ENCODE measurements at regions not wholly inside any gene's neighbourhood (a gene's known extent, or its start where the extent isn't known, plus 50 kb on each side); places are given as distances from the start of the nearest gene placed in this dataset.
A peak's percentile ranks its signal among the peaks of the same experiment; 100 is the strongest.
"Not testable (repeated sequence)": the region's sequence is repeated elsewhere in the genome, so short reads cannot be mapped to it uniquely, and the experiment has no call there.

- Mint-ChIP-seq H3K27ac (peak overlapping the region; percentile 95), H3K4me3 (ENCODE audit: low read depth) (peak overlapping the region; percentile 84), H3K9me3 (no peaks in the 10 kb centered on the region), H3K27me3 (ENCODE audit: low read depth) (no peaks in the 10 kb centered on the region), H3K36me3 (ENCODE audit: low read depth) (peaks cover 17% of the 10 kb centered on the region), H3K4me1 (ENCODE audit: low read depth) (peaks cover 15% of the 10 kb centered on the region)
- intact Hi-C loops (cut with micrococcal nuclease), result loop anchor here (2.0 to 5.0 kb wide), 2 partner anchors 1429 to 1551 kb away; partner anchors contain the start of gene VKORC1L1
- no peak for DNase-seq (ENCODE audit: low spot score)
These were observed 305.0 kb downstream of the TYW1 start for GRCh38 chr7:67301667-67302066.

GRCh38 chr7:67302113-67303039, 305.7 kb downstream of the TYW1 start:
- Mint-ChIP-seq H3K4me3 (ENCODE audit: low read depth) (peak overlapping the region; percentile 84), H3K9me3 (no peaks in the 10 kb centered on the region), H3K4me1 (ENCODE audit: low read depth) (peaks cover 15% of the 10 kb centered on the region), H3K36me3 (ENCODE audit: low read depth) (peaks cover 22% of the 10 kb centered on the region), H3K27ac (peak overlapping the region; percentile 95), H3K27me3 (ENCODE audit: low read depth) (no peaks in the 10 kb centered on the region)
- peak; percentile 96 for DNase-seq (ENCODE audit: low spot score)
- intact Hi-C loops (cut with micrococcal nuclease), result loop anchor here (2.0 to 5.0 kb wide), 2 partner anchors 1430 to 1552 kb away; partner anchors contain the start of gene VKORC1L1

GRCh38 chr7:67304846-67305245, 308.2 kb downstream of the TYW1 start:
- intact Hi-C loops (cut with micrococcal nuclease), result loop anchor here (5.0 kb wide), 1 partner anchor 1433 kb away; the partner anchor contains the start of gene VKORC1L1

GRCh38 chr7:67306331-67306730, 309.7 kb downstream of the TYW1 start:
- H3K4me3 Mint-ChIP-seq (ENCODE audit: low read depth), result no peak overlapping the region
- no peak for DNase-seq (ENCODE audit: low spot score)
- H3K27me3 Mint-ChIP-seq (ENCODE audit: low read depth), result no peaks in the 10 kb centered on the region
- H3K27ac Mint-ChIP-seq, result no peak overlapping the region
- H3K9me3 Mint-ChIP-seq, result no peaks in the 10 kb centered on the region
- peaks cover 61% of the 10 kb centered on the region for H3K36me3 Mint-ChIP-seq (ENCODE audit: low read depth)
- H3K4me1 Mint-ChIP-seq (ENCODE audit: low read depth), result peaks cover 9% of the 10 kb centered on the region
- intact Hi-C loops (cut with micrococcal nuclease), result no loop called here

More at GRCh38 chr7:67304846-67305245, 308.2 kb downstream of the TYW1 start:
- H3K9me3 Mint-ChIP-seq; H3K27ac Mint-ChIP-seq; DNase-seq (ENCODE audit: low spot score); H3K27me3 Mint-ChIP-seq (ENCODE audit: low read depth): not testable (repeated sequence)
- H3K36me3 Mint-ChIP-seq (ENCODE audit: low read depth), result peaks cover 47% of the 10 kb centered on the region
- H3K4me1 Mint-ChIP-seq (ENCODE audit: low read depth), result peaks cover 15% of the 10 kb centered on the region
- H3K4me3 Mint-ChIP-seq (ENCODE audit: low read depth), result peak overlapping the region; percentile 58

- Mint-ChIP-seq H3K36me3 (ENCODE audit: low read depth) (peaks cover 83% of the 10 kb centered on the region), H3K9me3 (no peaks in the 10 kb centered on the region), H3K27ac (no peak overlapping the region), H3K4me1 (ENCODE audit: low read depth) (peaks cover 8% of the 10 kb centered on the region), H3K27me3 (ENCODE audit: low read depth) (no peaks in the 10 kb centered on the region), H3K4me3 (ENCODE audit: low read depth) (no peak overlapping the region)
- no peak for DNase-seq (ENCODE audit: low spot score)
- intact Hi-C loops (cut with micrococcal nuclease), result no loop called here
These were observed 313.3 kb downstream of the TYW1 start for GRCh38 chr7:67309764-67310549.

- intact Hi-C loops (cut with micrococcal nuclease), result no loop called here
- peaks cover 78% of the 10 kb centered on the region for H3K36me3 Mint-ChIP-seq (ENCODE audit: low read depth)
- no peaks in the 10 kb centered on the region for H3K27me3 Mint-ChIP-seq (ENCODE audit: low read depth)
These were observed 315.3 kb downstream of the TYW1 start for GRCh38 chr7:67311901-67312300.

GRCh38 chr7:67313213-67313612, 316.6 kb downstream of the TYW1 start:
- H3K4me3 Mint-ChIP-seq (ENCODE audit: low read depth), result no peak overlapping the region
- DNase-seq (ENCODE audit: low spot score), result no peak
- H3K4me1 Mint-ChIP-seq (ENCODE audit: low read depth), result peaks cover 2% of the 10 kb centered on the region
- no peaks in the 10 kb centered on the region for H3K9me3 Mint-ChIP-seq
- intact Hi-C loops (cut with micrococcal nuclease), result no loop called here
- H3K36me3 Mint-ChIP-seq (ENCODE audit: low read depth), result peaks cover 72% of the 10 kb centered on the region
- no peaks in the 10 kb centered on the region for H3K27me3 Mint-ChIP-seq (ENCODE audit: low read depth)
- H3K27ac Mint-ChIP-seq, result no peak overlapping the region

More at GRCh38 chr7:67311901-67312300, 315.3 kb downstream of the TYW1 start:
- Mint-ChIP-seq H3K9me3 (no peaks in the 10 kb centered on the region), H3K4me1 (ENCODE audit: low read depth) (peaks cover 2% of the 10 kb centered on the region), H3K27ac (no peak overlapping the region), H3K4me3 (ENCODE audit: low read depth) (no peak overlapping the region)
- DNase-seq (ENCODE audit: low spot score), result no peak

- H3K4me1 Mint-ChIP-seq (ENCODE audit: low read depth); H3K27me3 Mint-ChIP-seq (ENCODE audit: low read depth); intact Hi-C loops (cut with micrococcal nuclease); H3K9me3 Mint-ChIP-seq; H3K4me3 Mint-ChIP-seq (ENCODE audit: low read depth); H3K27ac Mint-ChIP-seq; DNase-seq (ENCODE audit: low spot score): not testable (repeated sequence)
- peaks cover 46% of the 10 kb centered on the region for H3K36me3 Mint-ChIP-seq (ENCODE audit: low read depth)
These were observed 320.3 kb downstream of the TYW1 start for GRCh38 chr7:67316902-67317301.

- H3K4me1 Mint-ChIP-seq (ENCODE audit: low read depth); H3K27ac Mint-ChIP-seq; H3K27me3 Mint-ChIP-seq (ENCODE audit: low read depth); H3K4me3 Mint-ChIP-seq (ENCODE audit: low read depth); H3K9me3 Mint-ChIP-seq; DNase-seq (ENCODE audit: low spot score); intact Hi-C loops (cut with micrococcal nuclease); H3K36me3 Mint-ChIP-seq (ENCODE audit: low read depth): not testable (repeated sequence)
These were observed 331.6 kb downstream of the TYW1 start for GRCh38 chr7:67328257-67328656.

- H3K9me3 Mint-ChIP-seq; H3K36me3 Mint-ChIP-seq (ENCODE audit: low read depth); H3K4me3 Mint-ChIP-seq (ENCODE audit: low read depth); intact Hi-C loops (cut with micrococcal nuclease); H3K4me1 Mint-ChIP-seq (ENCODE audit: low read depth); DNase-seq (ENCODE audit: low spot score); H3K27me3 Mint-ChIP-seq (ENCODE audit: low read depth); H3K27ac Mint-ChIP-seq: not testable (repeated sequence)
These were observed 338.5 kb downstream of the TYW1 start for GRCh38 chr7:67335165-67335564.

GRCh38 chr7:67335663-67336062, 339.0 kb downstream of the TYW1 start:
- intact Hi-C loops (cut with micrococcal nuclease); H3K9me3 Mint-ChIP-seq; H3K27ac Mint-ChIP-seq; DNase-seq (ENCODE audit: low spot score); H3K4me1 Mint-ChIP-seq (ENCODE audit: low read depth); H3K4me3 Mint-ChIP-seq (ENCODE audit: low read depth); H3K27me3 Mint-ChIP-seq (ENCODE audit: low read depth); H3K36me3 Mint-ChIP-seq (ENCODE audit: low read depth): not testable (repeated sequence)

GRCh38 chr7:67338545-67338944, 341.9 kb downstream of the TYW1 start:
- H3K27me3 Mint-ChIP-seq (ENCODE audit: low read depth); H3K4me1 Mint-ChIP-seq (ENCODE audit: low read depth); H3K36me3 Mint-ChIP-seq (ENCODE audit: low read depth); intact Hi-C loops (cut with micrococcal nuclease); H3K27ac Mint-ChIP-seq; H3K4me3 Mint-ChIP-seq (ENCODE audit: low read depth); H3K9me3 Mint-ChIP-seq; DNase-seq (ENCODE audit: low spot score): not testable (repeated sequence)
